ENCODE measurements at regions not wholly inside any gene's neighbourhood (a gene's known extent, or its start where the extent isn't known, plus 50 kb on each side); places are given as distances from the start of the nearest gene placed in this dataset.
"Not testable (repeated sequence)": the region's sequence is repeated elsewhere in the genome, so short reads cannot be mapped to it uniquely, and the experiment has no call there.

- Histone ChIP-seq H3K36me3 (replicated peaks) (no peaks in the 10 kb centered on the region), H3K4me3 (ENCODE audit: low read depth, low read length) (no peak overlapping the region), H3K27ac (no peak overlapping the region), H3K27me3 (replicated peaks) (no peaks in the 10 kb centered on the region)
- TF ChIP-seq CTCF (IDR thresholded peaks at IDR 0.05; ENCODE audit: low read depth, low read length, missing control alignments), result no peak
- in situ Hi-C loops (cut with HindIII; ENCODE audit: low pct_ligation_motif_present, low sequenced_read_pairs), result no loop called here
- no peak for DNase-seq
Observed at GRCh38 chr1:190667914-190668313, 190.2 kb upstream of the BRINP3 start.

GRCh38 chr1:190679044-190679443 lies 201.4 kb upstream of the BRINP3 start:
- H3K27ac ChIP-seq, result no peak overlapping the region
- H3K4me3 ChIP-seq (ENCODE audit: low read depth, low read length), result no peak overlapping the region
- TF ChIP-seq CTCF (IDR thresholded peaks at IDR 0.05; ENCODE audit: low read depth, low read length, missing control alignments), result no peak
- no peak for DNase-seq
- in situ Hi-C loops (cut with HindIII; ENCODE audit: low pct_ligation_motif_present, low sequenced_read_pairs), result no loop called here
- H3K36me3 ChIP-seq (replicated peaks), result no peaks in the 10 kb centered on the region
- H3K27me3 ChIP-seq (replicated peaks), result no peaks in the 10 kb centered on the region

GRCh38 chr1:190679454-190679853 lies 201.8 kb upstream of the BRINP3 start:
- no peak for TF ChIP-seq CTCF (IDR thresholded peaks at IDR 0.05; ENCODE audit: low read depth, low read length, missing control alignments)
- no peaks in the 10 kb centered on the region for H3K36me3 ChIP-seq (replicated peaks)
- H3K4me3 ChIP-seq (ENCODE audit: low read depth, low read length), result no peak overlapping the region
- in situ Hi-C loops (cut with HindIII; ENCODE audit: low pct_ligation_motif_present, low sequenced_read_pairs), result no loop called here
- no peak for DNase-seq
- H3K27ac ChIP-seq, result no peak overlapping the region
- no peaks in the 10 kb centered on the region for H3K27me3 ChIP-seq (replicated peaks)

DNA sequence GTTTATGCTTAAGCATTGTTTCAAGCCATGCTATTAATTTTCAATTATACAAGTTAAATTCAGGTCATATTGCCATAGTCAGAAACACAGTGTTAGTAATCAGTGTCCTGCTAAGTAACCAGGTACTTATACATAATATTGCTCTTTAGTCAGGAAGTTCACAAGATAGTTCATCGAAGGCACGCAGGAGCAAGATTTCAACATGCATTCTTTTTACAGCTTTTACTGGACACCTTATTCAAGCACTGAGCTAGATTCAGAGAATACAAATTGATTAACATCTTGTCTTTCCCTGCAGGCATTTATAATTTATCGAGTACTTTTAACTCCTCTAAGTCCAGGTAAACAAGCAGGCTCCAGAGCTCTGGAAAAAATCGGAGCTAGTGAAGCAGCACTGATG lies 202.3 kb upstream of the BRINP3 start:
- in situ Hi-C loops (cut with HindIII; ENCODE audit: low pct_ligation_motif_present, low sequenced_read_pairs), result no loop called here
- Histone ChIP-seq H3K4me3 (ENCODE audit: low read depth, low read length) (no peak overlapping the region), H3K27ac (no peak overlapping the region), H3K36me3 (replicated peaks) (no peaks in the 10 kb centered on the region), H3K27me3 (replicated peaks) (no peaks in the 10 kb centered on the region)
- no peak for TF ChIP-seq CTCF (IDR thresholded peaks at IDR 0.05; ENCODE audit: low read depth, low read length, missing control alignments)
- DNase-seq, result no peak

DNA sequence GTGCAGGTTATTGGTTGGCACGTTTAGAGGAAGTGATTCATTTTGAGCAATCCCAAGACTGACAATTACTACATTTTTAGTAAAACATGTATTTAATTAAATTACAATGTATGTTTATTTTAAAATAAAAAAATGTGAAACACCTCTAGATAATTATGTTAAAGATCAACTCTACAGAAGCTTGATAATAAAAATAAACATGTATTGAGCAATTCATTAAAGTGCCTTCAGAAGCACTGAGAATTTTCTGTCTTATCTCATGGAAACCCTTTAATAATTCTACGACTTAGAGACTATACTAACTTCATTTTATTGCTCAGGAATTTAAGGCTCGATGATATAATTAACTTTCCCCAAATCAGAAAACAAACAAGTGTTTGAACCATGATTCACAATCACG lies 208.0 kb upstream of the BRINP3 start:
- in situ Hi-C loops (cut with HindIII; ENCODE audit: low pct_ligation_motif_present, low sequenced_read_pairs), result no loop called here
- no peak for TF ChIP-seq CTCF (IDR thresholded peaks at IDR 0.05; ENCODE audit: low read depth, low read length, missing control alignments)
- H3K27ac ChIP-seq, result no peak overlapping the region
- H3K27me3 ChIP-seq (replicated peaks), result no peaks in the 10 kb centered on the region
- H3K4me3 ChIP-seq (ENCODE audit: low read depth, low read length), result no peak overlapping the region
- H3K36me3 ChIP-seq (replicated peaks), result no peaks in the 10 kb centered on the region
- no peak for DNase-seq

DNA sequence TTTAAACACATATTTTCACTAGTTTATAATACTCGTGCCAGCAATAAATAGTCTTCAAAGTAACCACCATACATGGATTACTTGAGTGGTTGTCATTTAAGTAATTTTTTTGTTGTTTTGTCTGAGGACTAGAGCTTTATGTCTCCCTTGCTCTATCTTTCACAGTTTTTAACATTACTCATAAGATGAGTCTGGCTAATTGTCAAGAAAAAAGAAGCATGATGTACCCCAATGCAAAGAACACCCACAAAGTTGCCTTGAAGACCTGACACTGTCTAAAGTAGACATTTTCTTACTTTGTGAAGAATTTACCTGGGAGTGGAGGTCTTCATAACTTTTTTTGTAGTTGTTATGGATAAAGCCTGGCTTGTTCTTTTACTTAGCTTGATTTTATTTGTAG lies 210.4 kb upstream of the BRINP3 start:
- no peak overlapping the region for H3K4me3 ChIP-seq (ENCODE audit: low read depth, low read length)
- in situ Hi-C loops (cut with HindIII; ENCODE audit: low pct_ligation_motif_present, low sequenced_read_pairs), result no loop called here
- H3K27me3 ChIP-seq (replicated peaks), result no peaks in the 10 kb centered on the region
- no peaks in the 10 kb centered on the region for H3K36me3 ChIP-seq (replicated peaks)
- no peak for TF ChIP-seq CTCF (IDR thresholded peaks at IDR 0.05; ENCODE audit: low read depth, low read length, missing control alignments)
- DNase-seq, result no peak
- no peak overlapping the region for H3K27ac ChIP-seq

DNA sequence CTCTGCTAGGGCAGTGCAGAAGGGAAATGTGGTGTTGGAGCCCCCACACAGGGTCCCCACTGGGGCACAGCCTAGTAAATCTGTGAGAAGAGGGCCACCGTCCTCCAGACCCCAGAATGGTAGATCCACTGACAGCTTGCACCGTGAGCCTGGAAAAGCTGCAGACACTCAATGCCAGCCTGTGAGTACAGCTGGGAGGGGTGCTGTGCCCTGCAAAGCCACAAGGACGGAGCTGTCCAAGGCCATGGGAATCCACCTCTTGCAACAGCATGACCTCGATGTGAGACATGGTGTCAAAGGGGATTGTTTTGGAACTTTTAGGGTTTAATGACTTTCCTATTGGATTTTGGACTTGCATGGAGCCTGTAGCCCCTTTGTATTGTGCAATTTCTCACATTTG lies 220.8 kb upstream of the BRINP3 start:
- DNase-seq; H3K27me3 ChIP-seq (replicated peaks); in situ Hi-C loops (cut with HindIII; ENCODE audit: low pct_ligation_motif_present, low sequenced_read_pairs): not testable (repeated sequence)

More for the DNA sequence above, 220.8 kb upstream of the BRINP3 start:
- not testable (repeated sequence) for H3K4me3 ChIP-seq (ENCODE audit: low read depth, low read length); H3K27ac ChIP-seq; H3K36me3 ChIP-seq (replicated peaks)
